HG03342 (cell line): ENCODE measurements at regions not wholly inside any gene's neighbourhood (a gene's known extent, or its start where the extent isn't known, plus 50 kb on each side); places are given as distances from the start of the nearest gene placed in this dataset.

ENCODE experiments used
- ATAC-seq: cut with Tn5 transposase; IDR thresholded peaks from one replicate; pipeline ENCODE4 v1.9.1; 2021; ENCODE audit warnings: mild to moderate bottlenecking, moderate library complexity; ENCODE audit not compliant: unreplicated experiment

GRCh38 chr7:131745390-131746248 lies 189.2 kb upstream of the PODXL start:
- ATAC-seq = no peak

- no peak for ATAC-seq
These were observed 185.0 kb upstream of the PODXL start for GRCh38 chr7:131741446-131741845.

GRCh38 chr7:131737746-131738465 lies 181.5 kb upstream of the PODXL start:
- no peak for ATAC-seq

- ATAC-seq = no peak
These were observed 178.7 kb upstream of the PODXL start for GRCh38 chr7:131735101-131735500.

- no peak for ATAC-seq
These were observed 177.2 kb upstream of the PODXL start for GRCh38 chr7:131733604-131734003.

DNA sequence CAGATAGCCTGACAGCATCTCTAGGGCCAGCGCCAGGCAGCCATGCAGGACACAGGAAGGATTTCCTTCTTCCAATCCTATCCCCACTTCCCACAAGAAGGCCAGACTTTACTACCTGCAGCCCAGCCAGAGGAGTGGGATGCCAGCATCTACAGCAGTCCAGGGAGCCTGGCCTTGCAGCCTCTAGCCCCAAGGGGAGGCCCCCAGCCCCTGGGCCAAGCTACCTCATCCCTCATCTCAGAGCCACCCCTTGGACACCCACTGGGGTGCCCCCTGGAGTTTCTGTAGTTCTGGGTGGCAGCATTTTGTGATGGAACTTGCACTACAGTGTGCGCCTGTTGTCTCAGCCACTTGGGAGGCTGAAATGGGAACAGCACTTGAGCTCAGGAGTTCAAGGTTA lies 170.8 kb upstream of the PODXL start:
- no peak for ATAC-seq

DNA sequence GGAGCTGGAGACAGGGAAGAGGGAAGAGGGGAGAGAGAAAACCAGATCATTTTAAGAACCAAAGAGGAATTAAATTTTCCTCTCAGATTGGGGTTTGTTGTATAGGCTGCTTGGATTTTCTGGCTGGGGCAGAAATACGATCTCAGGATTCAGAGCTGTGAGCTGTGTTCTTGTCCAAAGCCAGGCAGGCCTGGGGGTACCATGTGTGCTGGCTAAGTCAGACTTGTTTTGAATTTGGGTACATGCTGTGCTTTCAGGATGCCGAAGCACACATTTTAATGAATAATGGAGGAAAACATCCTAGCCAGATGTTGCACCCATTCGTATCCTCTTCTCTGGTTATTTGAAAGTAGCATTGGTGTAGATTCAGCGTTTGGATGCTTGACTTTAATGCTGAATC lies 170.3 kb upstream of the PODXL start:
- no peak for ATAC-seq

- ATAC-seq = no peak
These were observed 169.6 kb upstream of the PODXL start for GRCh38 chr7:131726031-131726430.

GRCh38 chr7:131724776-131725345 lies 168.4 kb upstream of the PODXL start:
- ATAC-seq = no peak

GRCh38 chr7:131723926-131724325 lies 167.5 kb upstream of the PODXL start:
- no peak for ATAC-seq

- no peak for ATAC-seq
These were observed 165.9 kb upstream of the PODXL start for GRCh38 chr7:131722371-131722770.

DNA sequence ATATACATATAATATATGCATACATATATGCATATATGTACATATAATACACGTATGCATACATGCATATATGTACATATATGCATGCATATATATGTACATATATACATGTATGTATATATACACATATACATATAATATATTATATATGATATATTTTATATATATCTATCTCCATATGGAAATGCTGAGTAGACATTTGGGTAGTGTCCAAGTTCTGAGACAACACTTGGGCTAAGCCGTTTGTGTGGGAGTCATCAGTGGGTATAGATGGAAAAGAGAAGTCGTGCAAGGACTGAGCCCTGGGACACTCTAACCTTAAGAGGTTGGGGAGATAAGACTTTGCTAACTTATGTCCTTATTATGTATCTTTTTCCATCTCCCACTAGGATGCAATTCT lies 165.2 kb upstream of the PODXL start:
- no peak for ATAC-seq

DNA sequence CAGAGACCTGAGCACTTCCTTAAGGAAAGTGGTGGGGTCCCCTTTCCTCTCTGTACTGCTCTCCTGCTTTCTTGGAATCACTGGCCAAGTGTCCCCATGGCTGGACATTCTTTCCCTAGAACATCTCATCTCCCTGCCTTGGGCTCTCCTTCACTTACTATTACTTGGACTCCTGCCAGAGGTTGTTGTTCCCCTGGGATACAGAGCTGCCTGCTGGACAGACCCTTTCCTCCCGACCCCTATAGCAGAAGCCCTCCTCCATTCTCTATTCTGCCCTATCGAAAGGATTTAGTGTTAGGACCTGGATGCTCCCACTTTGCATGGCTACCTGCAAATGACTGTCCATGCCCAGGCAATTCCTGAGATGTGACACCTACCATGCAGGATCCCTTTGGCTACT lies 164.3 kb upstream of the PODXL start:
- no peak for ATAC-seq

- no peak for ATAC-seq
These were observed 160.8 kb upstream of the PODXL start for GRCh38 chr7:131717181-131717580.

DNA sequence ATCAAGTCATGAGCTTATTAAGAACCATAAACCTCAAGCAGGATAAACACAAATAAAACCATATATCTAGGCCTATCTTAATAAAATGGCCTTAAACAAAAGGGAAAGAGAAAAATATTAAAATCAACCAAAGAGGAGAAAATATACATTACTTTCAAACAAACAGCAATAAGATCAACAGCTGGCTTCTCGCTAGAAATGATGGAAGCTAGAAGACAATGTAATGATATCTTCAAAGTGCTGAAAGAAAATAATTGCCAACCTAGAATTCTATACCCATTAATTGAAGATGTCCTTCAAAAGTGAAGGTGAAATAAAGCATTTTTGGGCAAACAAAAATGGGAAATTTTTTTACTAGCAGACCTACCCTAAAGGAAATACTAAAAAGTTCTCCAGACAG lies 142.9 kb upstream of the PODXL start:
- no peak for ATAC-seq

- peak; percentile 49 for ATAC-seq
These were observed 135.9 kb upstream of the PODXL start for GRCh38 chr7:131692131-131692960.

DNA sequence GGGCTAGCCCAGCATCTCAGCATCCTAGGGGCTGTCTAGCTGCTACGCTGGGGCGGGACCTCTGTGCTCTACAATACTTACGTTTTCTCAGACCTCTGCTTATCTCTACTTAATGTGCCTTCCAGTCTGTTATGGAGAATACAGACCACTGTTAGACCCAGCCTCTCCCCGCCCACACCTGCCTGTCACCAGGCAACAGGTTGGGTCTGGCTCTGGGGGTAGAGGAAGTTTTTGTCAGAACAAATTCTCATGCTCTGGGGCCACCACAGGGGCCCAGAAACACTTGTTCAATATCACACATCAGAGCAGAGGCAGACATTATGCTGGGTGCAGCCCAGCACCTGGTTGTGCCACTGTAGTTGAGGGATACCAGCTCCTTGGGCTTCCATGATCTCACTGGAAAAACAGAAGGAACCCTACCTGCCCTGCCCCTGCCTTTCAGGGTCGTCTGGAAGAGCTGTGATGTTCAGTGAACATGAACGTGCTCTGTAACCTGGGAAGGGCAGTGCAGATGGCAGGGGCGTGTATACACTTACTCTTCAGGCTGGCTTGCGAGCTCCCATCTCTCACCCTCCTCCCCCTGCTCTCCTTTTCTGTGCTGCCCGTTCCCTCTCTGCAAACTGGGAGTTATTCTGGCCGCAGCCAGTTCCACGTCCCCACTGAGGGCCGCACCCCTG lies 135.2 kb upstream of the PODXL start:
- no peak for ATAC-seq

- ATAC-seq = no peak
These were observed 134.0 kb upstream of the PODXL start for GRCh38 chr7:131690441-131690840.

GRCh38 chr7:131689662-131690234 lies 133.3 kb upstream of the PODXL start:
- ATAC-seq = no peak
